ENCODE measurements at regions not wholly inside any gene's neighbourhood (a gene's known extent, or its start where the extent isn't known, plus 50 kb on each side); places are given as distances from the start of the nearest gene placed in this dataset.

DNA sequence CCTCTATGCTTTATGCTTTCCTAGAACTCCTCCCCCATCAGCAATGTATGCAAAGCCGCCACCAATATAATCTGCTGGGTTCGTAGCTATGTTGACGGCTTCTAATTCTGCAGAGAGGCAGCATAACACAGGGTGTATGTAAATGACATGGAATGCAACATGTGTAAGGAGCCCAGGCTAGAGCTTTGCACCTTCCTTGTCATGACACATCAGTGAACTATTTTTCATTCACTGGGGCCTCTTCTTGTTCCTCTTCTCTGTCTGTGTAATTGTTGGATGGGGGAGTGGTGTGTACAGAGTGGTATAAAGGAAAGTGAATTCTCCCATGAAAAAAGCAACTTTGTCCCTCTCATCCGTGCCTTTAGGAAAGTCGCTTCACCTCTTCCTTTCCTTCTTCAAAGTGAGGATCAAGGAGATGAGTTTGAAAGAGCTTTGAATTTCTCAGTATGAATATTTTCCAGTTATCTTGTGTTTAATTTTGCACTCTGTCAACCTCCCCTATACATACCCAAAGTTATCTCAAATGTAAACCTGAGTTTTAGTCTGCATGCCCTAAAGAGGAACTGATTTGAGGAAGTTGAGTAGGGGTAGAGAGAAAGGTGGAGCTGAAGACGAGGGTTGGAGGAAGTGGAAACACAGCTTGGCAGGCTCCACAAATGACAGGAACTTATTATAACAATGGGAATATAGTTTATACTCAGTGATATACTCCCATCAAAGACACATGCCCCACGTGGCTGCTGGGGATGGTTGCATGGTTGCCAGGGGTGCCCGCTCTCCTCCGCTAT lies 74.9 kb upstream of the ARL4C start:
- no peak overlapping the region for H3K27ac ChIP-seq (ENCODE audit: extremely low read depth, low read depth, low read length)
- TF ChIP-seq KLF7 (tag by site-specific recombination; IDR thresholded peaks at IDR 0.05; ENCODE audit: borderline replicate concordance) (no peak), ZNF2 (tag by site-specific recombination; IDR thresholded peaks at IDR 0.05) (no peak), MYNN (tag by site-specific recombination; IDR thresholded peaks at IDR 0.05; ENCODE audit: borderline replicate concordance) (no peak), ZNF24 (tag by site-specific recombination; IDR thresholded peaks at IDR 0.05) (no peak), ZBTB17 (tag by site-specific recombination; IDR thresholded peaks at IDR 0.05) (no peak), ZNF324 (tag by site-specific recombination; IDR thresholded peaks at IDR 0.05) (no peak), ZNF302 (tag by site-specific recombination; IDR thresholded peaks at IDR 0.05; ENCODE audit: low read depth) (no peak), ZNF266 (tag by site-specific recombination; IDR thresholded peaks at IDR 0.05; ENCODE audit: low read depth) (no peak), ZNF37A (tag by site-specific recombination; IDR thresholded peaks at IDR 0.05) (no peak), ZSCAN4 (tag by site-specific recombination; IDR thresholded peaks at IDR 0.05) (no peak), ZSCAN16 (tag by site-specific recombination; IDR thresholded peaks at IDR 0.05) (no peak), ZFP37 (tag by site-specific recombination; IDR thresholded peaks at IDR 0.05) (no peak)
- TF ChIP-seq, protein P1, sequence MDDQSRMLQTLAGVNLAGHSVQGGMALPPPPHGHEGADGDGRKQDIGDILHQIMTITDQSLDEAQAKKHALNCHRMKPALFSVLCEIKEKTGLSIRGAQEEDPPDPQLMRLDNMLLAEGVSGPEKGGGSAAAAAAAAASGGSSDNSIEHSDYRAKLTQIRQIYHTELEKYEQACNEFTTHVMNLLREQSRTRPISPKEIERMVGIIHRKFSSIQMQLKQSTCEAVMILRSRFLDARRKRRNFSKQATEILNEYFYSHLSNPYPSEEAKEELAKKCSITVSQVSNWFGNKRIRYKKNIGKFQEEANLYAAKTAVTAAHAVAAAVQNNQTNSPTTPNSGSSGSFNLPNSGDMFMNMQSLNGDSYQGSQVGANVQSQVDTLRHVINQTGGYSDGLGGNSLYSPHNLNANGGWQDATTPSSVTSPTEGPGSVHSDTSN (CRISPR knock-in tag; IDR thresholded peaks at IDR 0.05): no peak
- TF ChIP-seq, protein P2, sequence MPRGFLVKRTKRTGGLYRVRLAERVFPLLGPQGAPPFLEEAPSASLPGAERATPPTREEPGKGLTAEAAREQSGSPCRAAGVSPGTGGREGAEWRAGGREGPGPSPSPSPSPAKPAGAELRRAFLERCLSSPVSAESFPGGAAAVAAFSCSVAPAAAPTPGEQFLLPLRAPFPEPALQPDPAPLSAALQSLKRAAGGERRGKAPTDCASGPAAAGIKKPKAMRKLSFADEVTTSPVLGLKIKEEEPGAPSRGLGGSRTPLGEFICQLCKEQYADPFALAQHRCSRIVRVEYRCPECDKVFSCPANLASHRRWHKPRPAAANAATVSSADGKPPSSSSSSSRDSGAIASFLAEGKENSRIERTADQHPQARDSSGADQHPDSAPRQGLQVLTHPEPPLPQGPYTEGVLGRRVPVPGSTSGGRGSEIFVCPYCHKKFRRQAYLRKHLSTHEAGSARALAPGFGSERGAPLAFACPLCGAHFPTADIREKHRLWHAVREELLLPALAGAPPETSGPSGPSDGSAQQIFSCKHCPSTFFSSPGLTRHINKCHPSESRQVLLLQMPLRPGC (tag by site-specific recombination; IDR thresholded peaks at IDR 0.05): no peak
- no peaks in the 10 kb centered on the region for H3K9me3 ChIP-seq (ENCODE audit: control insufficient read depth, insufficient read depth, low read depth, low read length)
- POLR2A ChIA-PET: interaction anchor here (0.6 kb wide), 1 partner anchor 24 kb away, joined by 3 read pairs; no protein-coding TSS in a partner anchor
- H3K4me3 ChIP-seq (ENCODE audit: low read depth, low read length): no peak overlapping the region
- CTCF ChIA-PET: no interaction called here
- H3K4me1 ChIP-seq (ENCODE audit: control insufficient read depth, insufficient read depth, low read length): no peaks in the 10 kb centered on the region
- H3K36me3 ChIP-seq (ENCODE audit: control insufficient read depth in 2 of 2, insufficient read depth in 1 of 2, low read length in 2 of 2): no peaks in the 10 kb centered on the region

DNA sequence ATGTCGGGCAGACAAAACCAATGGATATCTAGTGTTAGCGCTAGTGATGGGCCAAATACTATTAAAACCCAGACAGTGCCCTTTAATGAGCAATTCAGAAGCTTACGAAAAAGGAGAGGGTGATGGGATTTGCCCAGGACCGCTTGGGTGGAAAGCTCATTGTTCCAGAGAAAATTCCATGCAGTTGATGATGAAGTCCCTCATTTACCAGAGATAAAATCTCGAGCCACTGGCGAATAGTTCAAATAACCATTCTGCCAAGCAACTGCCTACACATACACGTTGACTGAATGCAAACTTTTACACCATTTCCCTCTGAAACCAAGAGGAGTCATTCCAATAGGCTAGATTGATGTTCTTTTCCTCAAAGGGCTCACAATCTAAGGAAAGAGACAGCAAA lies 73.6 kb upstream of the ARL4C start:
- Histone ChIP-seq H3K4me1 (ENCODE audit: control insufficient read depth, insufficient read depth, low read length) (no peaks in the 10 kb centered on the region), H3K9me3 (ENCODE audit: control insufficient read depth, insufficient read depth, low read depth, low read length) (no peaks in the 10 kb centered on the region), H3K27ac (ENCODE audit: extremely low read depth, low read depth, low read length) (no peak overlapping the region), H3K36me3 (ENCODE audit: control insufficient read depth in 2 of 2, insufficient read depth in 1 of 2, low read length in 2 of 2) (no peaks in the 10 kb centered on the region), H3K4me3 (ENCODE audit: low read depth, low read length) (no peak overlapping the region)
- ChIA-PET CTCF (no interaction called here), POLR2A (no interaction called here)
- TF ChIP-seq ZNF302 (tag by site-specific recombination; IDR thresholded peaks at IDR 0.05; ENCODE audit: low read depth): no peak
- TF ChIP-seq, protein P3, sequence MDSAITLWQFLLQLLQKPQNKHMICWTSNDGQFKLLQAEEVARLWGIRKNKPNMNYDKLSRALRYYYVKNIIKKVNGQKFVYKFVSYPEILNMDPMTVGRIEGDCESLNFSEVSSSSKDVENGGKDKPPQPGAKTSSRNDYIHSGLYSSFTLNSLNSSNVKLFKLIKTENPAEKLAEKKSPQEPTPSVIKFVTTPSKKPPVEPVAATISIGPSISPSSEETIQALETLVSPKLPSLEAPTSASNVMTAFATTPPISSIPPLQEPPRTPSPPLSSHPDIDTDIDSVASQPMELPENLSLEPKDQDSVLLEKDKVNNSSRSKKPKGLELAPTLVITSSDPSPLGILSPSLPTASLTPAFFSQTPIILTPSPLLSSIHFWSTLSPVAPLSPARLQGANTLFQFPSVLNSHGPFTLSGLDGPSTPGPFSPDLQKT (IDR thresholded peaks at IDR 0.05; ENCODE audit: borderline replicate concordance, low read depth, low read length): no peak
- no peak for TF ChIP-seq ZNF660 (tag by site-specific recombination; IDR thresholded peaks at IDR 0.05)
- no peak for TF ChIP-seq ZNF433 (tag by site-specific recombination; IDR thresholded peaks at IDR 0.05; ENCODE audit: low read depth)
- TF ChIP-seq ZNF629 (tag by site-specific recombination; IDR thresholded peaks at IDR 0.05): no peak
- no peak for TF ChIP-seq ZNF341 (tag by site-specific recombination; IDR thresholded peaks at IDR 0.05; ENCODE audit: low read depth)
- no peak for TF ChIP-seq ZNF510 (tag by site-specific recombination; IDR thresholded peaks at IDR 0.05; ENCODE audit: insufficient replicate concordance)
- TF ChIP-seq CTCF (tag by site-specific recombination; IDR thresholded peaks at IDR 0.05): no peak
- TF ChIP-seq, protein P4, sequence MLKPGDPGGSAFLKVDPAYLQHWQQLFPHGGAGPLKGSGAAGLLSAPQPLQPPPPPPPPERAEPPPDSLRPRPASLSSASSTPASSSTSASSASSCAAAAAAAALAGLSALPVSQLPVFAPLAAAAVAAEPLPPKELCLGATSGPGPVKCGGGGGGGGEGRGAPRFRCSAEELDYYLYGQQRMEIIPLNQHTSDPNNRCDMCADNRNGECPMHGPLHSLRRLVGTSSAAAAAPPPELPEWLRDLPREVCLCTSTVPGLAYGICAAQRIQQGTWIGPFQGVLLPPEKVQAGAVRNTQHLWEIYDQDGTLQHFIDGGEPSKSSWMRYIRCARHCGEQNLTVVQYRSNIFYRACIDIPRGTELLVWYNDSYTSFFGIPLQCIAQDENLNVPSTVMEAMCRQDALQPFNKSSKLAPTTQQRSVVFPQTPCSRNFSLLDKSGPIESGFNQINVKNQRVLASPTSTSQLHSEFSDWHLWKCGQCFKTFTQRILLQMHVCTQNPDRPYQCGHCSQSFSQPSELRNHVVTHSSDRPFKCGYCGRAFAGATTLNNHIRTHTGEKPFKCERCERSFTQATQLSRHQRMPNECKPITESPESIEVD (tag by site-specific recombination; IDR thresholded peaks at IDR 0.05): no peak
- TF ChIP-seq ZNF140 (tag by site-specific recombination; IDR thresholded peaks at IDR 0.05): no peak

All from HEK293 (cell line).